GM19035 (cell line): ENCODE measurements at regions not wholly inside any gene's neighbourhood (a gene's known extent, or its start where the extent isn't known, plus 50 kb on each side); places are given as distances from the start of the nearest gene placed in this dataset.

Experiments
- ATAC-seq: cut with Tn5 transposase; IDR thresholded peaks from one replicate; pipeline ENCODE4 v1.9.1; 2021; ENCODE audit not compliant: unreplicated experiment

GRCh38 chr9:120138955-120139354, 441.0 kb downstream of the CDK5RAP2 start:
- ATAC-seq = no peak

GRCh38 chr9:120137186-120137840, 442.7 kb downstream of the CDK5RAP2 start:
- ATAC-seq = no peak

GRCh38 chr9:120136696-120137095, 443.3 kb downstream of the CDK5RAP2 start:
- ATAC-seq = no peak

GRCh38 chr9:120117081-120117480, 462.9 kb downstream of the CDK5RAP2 start:
- ATAC-seq = no peak

DNA sequence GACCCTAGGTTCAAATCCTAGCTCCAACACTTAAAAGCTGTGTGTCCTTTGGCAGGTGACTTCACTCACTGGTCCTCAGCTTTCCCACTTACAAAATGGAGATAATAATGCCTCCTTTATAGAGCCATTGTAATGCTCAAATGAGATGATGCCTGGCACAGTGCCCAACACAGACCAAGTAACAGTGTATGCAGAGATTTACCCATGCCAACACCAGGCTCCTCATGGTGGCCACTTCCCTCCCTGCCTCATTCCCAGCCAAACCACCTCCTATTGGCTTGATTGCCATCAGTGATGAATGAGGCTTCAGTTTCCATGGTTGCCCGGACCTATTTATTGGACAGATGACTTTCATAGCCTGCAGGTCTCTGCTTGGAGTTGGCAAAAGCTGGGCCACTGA, 469.4 kb downstream of the CDK5RAP2 start:
- no peak for ATAC-seq

- no peak for ATAC-seq
These were observed 470.7 kb downstream of the CDK5RAP2 start for GRCh38 chr9:120109242-120109641.

GRCh38 chr9:120107138-120107537, 472.8 kb downstream of the CDK5RAP2 start:
- no peak for ATAC-seq

GRCh38 chr9:120104771-120105170, 475.2 kb downstream of the CDK5RAP2 start:
- no peak for ATAC-seq

DNA sequence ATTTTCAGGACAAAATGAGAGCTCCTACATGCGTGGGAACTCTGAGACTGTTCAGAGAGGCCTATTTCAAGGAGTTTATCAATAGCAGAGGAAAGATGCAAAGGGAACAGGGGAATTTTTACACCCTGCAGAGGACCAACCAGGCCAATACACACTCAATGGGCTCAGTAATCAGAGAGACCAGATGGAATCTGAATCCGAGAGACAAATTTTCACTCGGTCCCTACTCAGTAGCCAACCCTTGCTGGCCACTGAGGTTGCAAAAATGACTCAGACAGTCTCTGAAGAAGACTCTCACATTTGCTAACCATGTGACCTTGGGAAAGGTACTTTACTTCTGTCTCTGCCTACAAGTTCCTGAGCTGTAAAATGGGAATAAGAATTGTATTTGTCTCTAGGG, 479.4 kb downstream of the CDK5RAP2 start:
- ATAC-seq = no peak

GRCh38 chr9:120099065-120099464, 480.9 kb downstream of the CDK5RAP2 start:
- no peak for ATAC-seq

- no peak for ATAC-seq
These were observed 481.4 kb downstream of the CDK5RAP2 start for GRCh38 chr9:120098584-120098983.

- no peak for ATAC-seq
These were observed 488.8 kb downstream of the CDK5RAP2 start for GRCh38 chr9:120091206-120091605.

- ATAC-seq = no peak
These were observed 499.1 kb downstream of the CDK5RAP2 start for GRCh38 chr9:120080849-120081248.

DNA sequence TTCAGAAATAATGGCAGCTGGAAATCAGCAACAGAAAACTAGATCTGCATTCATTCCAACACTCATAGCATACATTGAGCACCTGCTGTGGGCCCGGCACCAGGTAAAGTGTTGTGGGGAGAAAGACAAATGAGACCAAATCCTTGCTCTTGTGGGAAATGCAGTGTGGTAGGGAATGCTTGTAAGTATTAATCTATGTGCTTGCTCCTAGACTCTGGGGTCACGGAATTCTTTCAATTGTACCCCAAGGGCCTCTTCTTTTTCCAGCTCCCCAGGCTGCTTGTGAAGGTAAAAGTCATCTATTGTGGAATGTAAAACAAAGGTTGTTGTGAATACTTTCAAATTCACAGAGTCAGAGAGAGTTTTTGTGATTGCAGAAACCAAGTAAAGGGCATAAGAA, 501.9 kb downstream of the CDK5RAP2 start:
- ATAC-seq = no peak

- no peak for ATAC-seq
These were observed 508.2 kb downstream of the CDK5RAP2 start for GRCh38 chr9:120071760-120072159.

DNA sequence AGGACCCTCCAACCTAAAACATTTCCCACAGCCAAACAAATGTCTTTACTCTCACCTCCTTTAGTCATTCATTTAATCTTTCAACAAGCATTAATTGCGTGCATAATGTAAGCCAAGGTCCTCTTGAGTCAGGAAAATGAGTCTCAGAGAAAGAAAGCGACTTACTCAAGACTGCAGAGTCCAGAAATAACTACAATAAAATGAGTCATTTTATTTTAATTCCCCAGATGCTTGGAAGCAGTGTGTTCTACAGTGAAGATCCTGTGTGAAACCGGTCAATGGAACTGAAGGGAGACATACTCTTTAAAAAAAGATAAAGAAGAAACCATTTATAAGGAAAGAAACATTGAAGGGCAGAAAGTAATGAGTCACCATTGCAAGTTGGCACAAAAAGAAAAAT, 513.7 kb downstream of the CDK5RAP2 start:
- ATAC-seq = no peak

GRCh38 chr9:120065151-120065550, 514.8 kb downstream of the CDK5RAP2 start:
- ATAC-seq = no peak

GRCh38 chr9:120045011-120045410, 535.0 kb downstream of the CDK5RAP2 start:
- ATAC-seq = no peak

GRCh38 chr9:120043448-120043847, 536.5 kb downstream of the CDK5RAP2 start:
- ATAC-seq = no peak

DNA sequence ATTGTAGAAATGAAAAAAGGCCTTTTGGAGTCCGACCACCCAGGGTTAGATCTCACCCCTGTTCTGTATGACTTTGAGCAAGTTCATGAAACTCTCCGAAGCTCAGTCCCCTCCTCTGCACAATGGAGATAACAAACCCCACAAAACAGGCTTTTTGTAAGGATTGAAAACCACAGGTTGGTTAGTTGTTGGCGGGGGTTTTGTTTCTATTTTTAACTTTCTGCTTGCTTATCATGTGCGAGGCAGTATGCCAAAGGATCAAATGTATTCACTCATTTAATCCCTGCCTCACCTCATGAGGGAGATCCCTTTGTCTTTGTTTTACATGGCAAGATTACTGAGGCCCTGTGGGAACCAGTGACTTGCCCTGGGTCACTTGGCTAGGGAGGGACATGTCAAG, 539.1 kb downstream of the CDK5RAP2 start:
- ATAC-seq = no peak

- no peak for ATAC-seq
These were observed 541.6 kb downstream of the CDK5RAP2 start for GRCh38 chr9:120038342-120038741.

DNA sequence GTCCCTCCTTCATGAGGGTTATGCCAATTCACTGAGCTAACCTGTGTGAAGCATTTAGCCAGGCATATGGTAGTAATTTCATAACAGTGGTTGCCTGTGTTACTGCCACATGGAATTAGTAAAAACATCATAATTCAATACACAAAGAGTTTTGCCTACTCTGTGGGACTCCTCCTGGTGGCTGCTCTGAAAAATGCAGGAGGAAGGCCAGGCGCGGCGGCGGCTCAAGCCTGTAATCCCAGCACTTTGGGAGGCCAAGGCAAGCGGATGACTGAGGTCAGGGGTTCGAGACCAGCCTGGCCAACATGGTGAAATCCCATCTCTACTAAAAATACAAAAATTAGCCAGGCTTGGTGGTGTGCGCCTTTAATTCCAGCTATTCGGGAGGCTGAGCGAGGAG, 547.3 kb downstream of the CDK5RAP2 start:
- no peak for ATAC-seq

DNA sequence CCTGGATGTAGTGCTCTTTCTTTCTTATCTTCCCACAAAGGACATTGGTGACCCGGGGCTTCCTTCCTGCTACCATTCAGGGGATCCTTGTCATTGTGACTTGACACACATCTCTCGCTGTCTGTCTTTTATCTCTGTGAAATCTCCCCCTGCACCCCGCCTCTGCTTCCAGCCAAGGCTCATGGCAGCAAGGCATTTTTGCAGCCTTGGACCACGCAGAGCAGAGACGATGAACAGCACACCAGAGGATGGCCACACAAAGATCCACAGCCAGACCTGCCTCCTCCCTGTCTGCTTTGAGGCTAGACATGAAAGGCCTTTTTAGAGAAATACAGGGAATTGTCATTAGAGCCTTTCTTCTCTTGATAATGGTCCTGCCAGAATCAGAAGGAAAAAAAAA, 549.1 kb downstream of the CDK5RAP2 start:
- ATAC-seq = no peak
